Ovary (tissue), 7 donors: ENCODE measurements at regions not wholly inside any gene's neighbourhood (a gene's known extent, or its start where the extent isn't known, plus 50 kb on each side); places are given as distances from the start of the nearest gene placed in this dataset.

Source experiments
- DNase-seq, 5 donors: peaks; one replicate each; pipeline ENCODE4 v3.0.0-alpha.2; 2019 to 2020
- H3K27ac ChIP-seq, 2 donors: fragments of 200-600 bp; one replicate each; pipeline versions ENCODE4 v1.5.1 to v1.8.0; 2019 to 2022
- H3K27me3 ChIP-seq: fragments of 200-600 bp; one replicate; pipeline ENCODE4 v1.8.0; 2022
- H3K36me3 ChIP-seq: fragments of 200-600 bp; sonication (generic); one replicate; pipeline ENCODE4 v1.5.1; 2019
- H3K4me1 ChIP-seq: one replicate; pipeline ENCODE4 v1.8.1; 2013; ENCODE audit warnings: mild to moderate bottlenecking, moderate library complexity; ENCODE audit not compliant: insufficient read depth
- H3K4me3 ChIP-seq: fragments of 200-600 bp; sonication (generic); one replicate; pipeline ENCODE4 v1.5.1; 2017
- H3K9me3 ChIP-seq, 2 donors: fragments of 200-600 bp in 1 of 2; sonication (generic) in 1 of 2; one replicate each; pipeline versions ENCODE4 v1.5.1 to v1.8.1; 2013 to 2019; ENCODE audit warnings: mild to moderate bottlenecking in 1 of 2, moderate library complexity in 1 of 2
- EP300 ChIP-seq: sonication (generic); formaldehyde crosslinking; IDR thresholded peaks from one replicate; pipeline ENCODE4 v1.6.1; 2017; ENCODE audit warnings: antibody characterized with exemption
- POLR2A ChIP-seq: fragments of 450-650 bp; IDR thresholded peaks from one replicate; pipeline ENCODE4 v1.6.1; 2017; ENCODE audit warnings: antibody characterized with exemption, mild to moderate bottlenecking, moderate library complexity
- WGBS, 3 donors: extraction: QIAGEN DNeasy Blood & Tissue Kit in 1 of 3; methylation state at CpG; one replicate each; pipeline versions ENCODE4 v1.1.5 to v1.1.7; 2013 to 2017; 5-methylcytosine and 5-hydroxymethylcytosine counted together
- intact Hi-C, 4 donors: fragments of 100-400 bp; cut with DNase I; formaldehyde crosslinking; loops; one replicate each; pipeline versions ENCODE4 v1.11.0 to v1.15.1; 2022 to 2023
- TF ChIP-seq, protein P1 (sequence below), 3 donors: fragments of 450-650 bp in 2 of 3; fragments of 200-600 bp in 1 of 3; IDR thresholded peaks; one replicate each; pipeline versions ENCODE4 v1.5.1 to v1.8.0; 2016 to 2022; ENCODE audit warnings: antibody characterized with exemption in 3 of 3, mild to moderate bottlenecking in 1 of 3
- donor health status: DM: no; HTN: no; CAD: no; lungs with moderate emphysema.
- donor health status: DM: no; HTN: no; CAD: no.
- donor health status: Bipolar disorder and iron deficiency.
- donor health status: DM: no; HTN: no; CAD: no.
- donor health status: DM: yes; HTN: yes; CAD: no.

DNA sequence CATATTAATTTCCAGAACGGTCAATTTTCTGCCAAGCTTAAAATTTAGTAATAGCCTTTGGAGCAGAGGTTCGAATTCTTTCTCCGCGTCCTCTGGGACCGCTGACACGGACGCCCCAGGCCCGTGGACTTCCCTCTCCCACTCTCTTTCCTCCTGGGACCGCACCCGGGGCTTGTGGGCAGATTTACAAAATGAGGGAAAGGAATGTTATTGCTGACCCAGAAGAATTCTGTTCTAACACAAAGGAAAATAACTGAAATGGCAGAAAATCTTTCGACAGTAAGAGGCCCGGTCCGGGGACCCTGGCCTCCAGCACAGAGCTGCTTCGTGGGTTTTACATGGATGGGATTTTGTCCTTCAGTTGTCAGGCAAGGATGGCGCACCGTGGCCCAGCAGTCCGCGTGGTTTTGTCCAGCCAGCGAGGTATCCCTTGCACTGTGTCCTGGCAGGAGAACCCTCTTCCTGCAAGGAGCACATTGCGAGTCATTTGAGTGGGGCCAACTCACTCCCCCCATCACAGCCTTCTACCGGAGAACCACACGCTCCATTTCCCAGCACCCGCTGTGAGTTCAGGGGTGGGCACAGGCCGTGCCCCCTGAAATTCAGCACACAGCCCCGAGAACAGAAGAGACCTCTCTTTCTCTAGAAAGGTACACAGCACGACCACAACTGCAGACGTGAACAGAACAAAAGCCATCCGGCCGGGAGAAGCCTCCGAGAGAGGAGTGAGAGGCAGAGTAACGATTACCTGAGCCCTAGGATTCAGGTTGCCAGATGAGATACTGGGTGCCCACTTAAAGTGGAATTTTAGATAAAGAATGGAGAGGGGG lies 106.0 kb upstream of the AFDN start:
- intact Hi-C loops: no loop called here
- Histone ChIP-seq H3K4me1 (no peaks in the 10 kb centered on the region), H3K9me3 (no peaks in the 10 kb centered on the region), H3K36me3 (no peaks in the 10 kb centered on the region), H3K4me3 (no peak overlapping the region), H3K27ac (no peak overlapping the region), H3K27me3 (no peaks in the 10 kb centered on the region)
- WGBS, 3 donors: 78 to 82% (median 80%) methylated on average over 31 of the region's 31 CpGs
- TF ChIP-seq POLR2A (no peak), EP300 (no peak)
- TF ChIP-seq, protein P1, sequence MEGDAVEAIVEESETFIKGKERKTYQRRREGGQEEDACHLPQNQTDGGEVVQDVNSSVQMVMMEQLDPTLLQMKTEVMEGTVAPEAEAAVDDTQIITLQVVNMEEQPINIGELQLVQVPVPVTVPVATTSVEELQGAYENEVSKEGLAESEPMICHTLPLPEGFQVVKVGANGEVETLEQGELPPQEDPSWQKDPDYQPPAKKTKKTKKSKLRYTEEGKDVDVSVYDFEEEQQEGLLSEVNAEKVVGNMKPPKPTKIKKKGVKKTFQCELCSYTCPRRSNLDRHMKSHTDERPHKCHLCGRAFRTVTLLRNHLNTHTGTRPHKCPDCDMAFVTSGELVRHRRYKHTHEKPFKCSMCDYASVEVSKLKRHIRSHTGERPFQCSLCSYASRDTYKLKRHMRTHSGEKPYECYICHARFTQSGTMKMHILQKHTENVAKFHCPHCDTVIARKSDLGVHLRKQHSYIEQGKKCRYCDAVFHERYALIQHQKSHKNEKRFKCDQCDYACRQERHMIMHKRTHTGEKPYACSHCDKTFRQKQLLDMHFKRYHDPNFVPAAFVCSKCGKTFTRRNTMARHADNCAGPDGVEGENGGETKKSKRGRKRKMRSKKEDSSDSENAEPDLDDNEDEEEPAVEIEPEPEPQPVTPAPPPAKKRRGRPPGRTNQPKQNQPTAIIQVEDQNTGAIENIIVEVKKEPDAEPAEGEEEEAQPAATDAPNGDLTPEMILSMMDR (IDR thresholded peaks at IDR 0.05): no peak
- no peak for DNase-seq

DNA sequence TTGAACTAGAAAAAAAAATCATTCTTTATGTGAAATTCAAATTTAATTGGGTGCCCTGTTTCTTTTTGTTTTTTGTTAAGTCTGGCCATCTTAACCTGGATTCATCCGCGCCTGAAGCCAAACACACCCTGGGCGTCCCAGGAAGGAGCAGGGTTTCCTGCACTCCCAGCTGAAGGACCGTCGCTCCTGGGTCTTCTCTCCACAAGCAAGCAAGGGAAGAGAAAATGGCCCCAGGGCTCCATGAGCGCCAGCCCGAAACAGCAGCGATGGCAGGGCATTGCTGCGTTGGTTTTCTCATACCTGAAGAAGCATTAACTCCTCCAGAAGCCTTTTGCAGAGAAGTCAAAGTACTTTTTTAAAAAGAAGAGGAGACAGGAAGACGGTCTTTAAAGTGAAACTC lies 105.4 kb upstream of the AFDN start:
- Histone ChIP-seq H3K27me3 (no peaks in the 10 kb centered on the region), H3K36me3 (no peaks in the 10 kb centered on the region), H3K4me1 (no peaks in the 10 kb centered on the region), H3K9me3 (no peaks in the 10 kb centered on the region), H3K4me3 (no peak overlapping the region), H3K27ac (no peak overlapping the region)
- intact Hi-C loops: no loop called here
- TF ChIP-seq, protein P1 (IDR thresholded peaks at IDR 0.05): no peak
- TF ChIP-seq POLR2A (no peak), EP300 (no peak)
- WGBS, 3 donors: 91 to 94% (median 94%) methylated on average over 10 of the region's 10 CpGs
- no peak for DNase-seq

DNA sequence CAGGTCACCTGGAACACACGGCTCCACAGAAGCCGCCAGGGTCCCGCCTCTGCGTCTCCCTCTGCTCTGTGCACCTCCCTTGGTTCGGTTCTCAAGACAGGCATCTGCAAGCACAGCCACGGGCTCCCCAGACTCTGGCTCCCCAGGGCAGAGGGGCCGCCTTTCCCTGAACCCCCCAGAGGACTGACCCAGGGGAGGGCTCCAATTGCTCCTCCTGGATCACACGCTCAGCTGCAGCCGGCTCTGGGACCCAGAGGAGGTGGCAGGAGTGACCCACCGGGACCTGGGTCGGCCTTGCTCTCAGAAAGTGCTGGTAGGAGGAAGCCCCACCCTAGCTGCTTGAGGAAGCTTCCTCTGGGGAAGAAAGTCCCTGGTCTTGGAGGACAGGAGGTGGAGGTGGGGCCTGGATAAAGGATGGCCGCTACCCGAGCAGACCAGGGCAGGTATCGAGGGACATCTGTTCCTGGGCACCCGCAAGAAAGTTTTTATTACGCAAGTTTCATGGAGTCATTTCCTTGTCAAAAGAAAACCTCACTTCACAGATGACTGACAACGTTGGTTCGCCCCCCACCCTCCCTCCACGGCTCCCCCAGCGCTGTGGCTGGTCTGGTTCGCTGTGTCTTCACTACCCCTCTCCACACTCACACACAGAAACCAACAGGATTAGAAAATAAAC lies 103.9 kb upstream of the AFDN start:
- intact Hi-C loops: no loop called here
- Histone ChIP-seq H3K36me3 (no peaks in the 10 kb centered on the region), H3K4me1 (no peaks in the 10 kb centered on the region), H3K27ac (no peak overlapping the region), H3K27me3 (no peaks in the 10 kb centered on the region), H3K9me3 (no peaks in the 10 kb centered on the region), H3K4me3 (no peak overlapping the region)
- WGBS, 3 donors: 76 to 81% (median 79%) methylated on average over 21 of the region's 21 CpGs
- no peak for DNase-seq
- TF ChIP-seq EP300 (no peak), POLR2A (no peak)
- TF ChIP-seq, protein P1 (IDR thresholded peaks at IDR 0.05): no peak

DNA sequence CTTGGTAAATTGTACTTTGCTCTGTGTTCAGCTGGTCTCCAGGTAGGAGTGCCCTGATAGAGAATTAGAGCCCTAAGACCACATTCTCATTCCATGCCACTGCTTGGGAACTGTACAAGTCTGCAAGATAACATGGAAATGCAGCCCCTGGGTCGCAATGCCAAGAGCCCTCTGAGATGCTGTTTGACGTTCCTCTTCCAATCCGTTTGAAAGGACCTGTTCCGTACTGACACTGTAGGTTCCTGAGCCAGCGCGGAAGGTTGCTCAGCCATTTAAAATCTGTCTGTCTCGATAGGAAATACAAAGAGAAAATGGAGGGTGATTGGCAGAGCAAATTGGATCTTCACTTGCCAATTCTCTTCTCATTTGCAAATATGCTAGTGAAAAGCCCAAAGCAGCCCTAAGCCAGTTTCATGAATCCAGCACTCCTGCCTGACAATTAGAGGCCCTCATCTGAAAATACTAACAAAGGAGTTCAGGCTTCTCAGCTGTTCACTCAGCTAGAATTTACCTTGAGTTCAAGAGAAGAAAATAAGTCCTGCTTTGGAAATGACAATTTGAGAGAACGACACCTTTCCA lies 100.6 kb upstream of the AFDN start:
- 90 to 94% (median 94%) methylated on average over 8 of the region's 8 CpGs for WGBS, 3 donors

More for the DNA sequence above, 100.6 kb upstream of the AFDN start:
- Histone ChIP-seq H3K9me3 (no peaks in the 10 kb centered on the region), H3K27me3 (no peaks in the 10 kb centered on the region), H3K4me3 (no peak overlapping the region), H3K27ac (no peak overlapping the region), H3K4me1 (no peaks in the 10 kb centered on the region), H3K36me3 (no peaks in the 10 kb centered on the region)
- intact Hi-C loops: no loop called here
- TF ChIP-seq, protein P1 (IDR thresholded peaks at IDR 0.05): no peak
- TF ChIP-seq POLR2A (no peak), EP300 (no peak)
- no peak for DNase-seq
